ENCODE measurements at regions not wholly inside any gene's neighbourhood (a gene's known extent, or its start where the extent isn't known, plus 50 kb on each side); places are given as distances from the start of the nearest gene placed in this dataset.
"Not testable (repeated sequence)": the region's sequence is repeated elsewhere in the genome, so short reads cannot be mapped to it uniquely, and the experiment has no call there.

DNA sequence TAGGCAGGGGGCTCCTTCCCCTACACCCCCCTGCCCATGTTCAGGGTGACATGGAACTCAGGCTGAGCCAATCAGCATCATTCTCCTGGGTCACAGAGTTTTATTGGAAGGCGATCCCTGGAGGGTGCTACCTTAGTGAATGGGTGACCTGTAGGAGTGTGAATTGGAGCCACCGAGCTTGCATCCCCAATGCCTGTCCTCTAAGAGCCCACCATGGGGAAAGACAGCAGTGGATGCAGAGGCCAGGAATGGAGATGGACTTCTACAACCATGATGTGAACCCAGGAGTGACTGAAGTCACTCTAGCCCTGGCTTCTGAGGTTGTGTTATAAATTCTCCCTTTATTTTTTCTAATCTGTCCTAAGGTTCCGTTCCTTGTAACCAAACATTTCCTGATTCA is 89.4 kb downstream of the CCDC71L start:
- Histone ChIP-seq H3K27me3 (ENCODE audit: control insufficient read depth, insufficient read depth, low read length) (no peaks in the 10 kb centered on the region; the same call in 1 of the 2 replicates), H3K4me3 (ENCODE audit: insufficient read depth, low read depth, low read length) (no peak overlapping the region), H3K36me3 (replicated peaks; ENCODE audit: control insufficient read depth, insufficient read depth, low read length) (no peaks in the 10 kb centered on the region)
- no peak for DNase-seq

DNA sequence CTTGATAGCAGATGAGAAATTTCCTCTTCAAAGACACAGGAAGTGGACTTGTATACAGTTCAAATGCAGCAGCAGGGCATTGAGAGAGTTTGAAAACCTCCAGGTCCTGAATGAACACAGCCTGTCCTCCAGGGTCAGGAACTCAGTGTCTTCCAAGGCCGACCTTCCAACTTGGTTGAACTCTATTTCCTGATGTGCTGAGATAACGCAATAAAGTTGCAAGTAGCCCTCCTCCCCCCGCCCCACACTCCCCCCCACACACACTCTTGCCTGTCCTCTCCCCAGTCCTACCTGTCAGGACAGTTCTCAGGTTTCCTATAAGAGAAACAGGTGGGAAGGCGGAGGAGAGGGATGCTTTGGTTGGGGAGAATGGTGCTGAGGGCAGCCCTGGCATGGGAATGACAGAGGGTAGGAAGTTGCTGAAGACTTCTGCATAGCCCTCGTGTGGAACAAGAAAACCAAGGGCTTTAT is 90.0 kb downstream of the CCDC71L start:
- Histone ChIP-seq H3K27me3 (ENCODE audit: control insufficient read depth, insufficient read depth, low read length) (no peaks in the 10 kb centered on the region; the same call in 1 of the 2 replicates), H3K4me3 (ENCODE audit: insufficient read depth, low read depth, low read length) (no peak overlapping the region), H3K36me3 (replicated peaks; ENCODE audit: control insufficient read depth, insufficient read depth, low read length) (no peaks in the 10 kb centered on the region)
- DNase-seq, result no peak

DNA sequence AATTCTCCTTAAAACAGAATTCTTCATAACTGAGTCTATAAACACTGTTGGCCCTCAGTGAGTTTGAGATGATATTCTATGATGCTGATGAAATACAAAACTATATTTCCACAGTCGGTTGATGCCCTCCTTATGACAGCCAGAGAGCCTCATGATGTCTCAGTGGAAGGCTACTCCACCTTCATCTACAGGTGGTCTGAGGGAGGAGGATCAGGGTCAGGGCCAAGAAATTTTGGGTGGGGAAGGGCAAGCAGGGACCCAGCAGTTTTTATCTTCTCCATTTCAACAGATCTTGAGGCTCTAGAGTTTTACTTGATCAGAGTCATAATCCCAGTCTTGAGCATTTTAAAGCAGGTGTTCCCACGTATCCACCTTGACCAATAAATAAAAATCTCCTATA is 90.8 kb downstream of the CCDC71L start:
- DNase-seq, result no peak
- H3K4me3 ChIP-seq (ENCODE audit: insufficient read depth, low read depth, low read length), result no peak overlapping the region
- H3K36me3 ChIP-seq (replicated peaks; ENCODE audit: control insufficient read depth, insufficient read depth, low read length), result no peaks in the 10 kb centered on the region
- H3K27me3 ChIP-seq (ENCODE audit: control insufficient read depth, insufficient read depth, low read length), result no peaks in the 10 kb centered on the region; the same call in 1 of the 2 replicates

DNA sequence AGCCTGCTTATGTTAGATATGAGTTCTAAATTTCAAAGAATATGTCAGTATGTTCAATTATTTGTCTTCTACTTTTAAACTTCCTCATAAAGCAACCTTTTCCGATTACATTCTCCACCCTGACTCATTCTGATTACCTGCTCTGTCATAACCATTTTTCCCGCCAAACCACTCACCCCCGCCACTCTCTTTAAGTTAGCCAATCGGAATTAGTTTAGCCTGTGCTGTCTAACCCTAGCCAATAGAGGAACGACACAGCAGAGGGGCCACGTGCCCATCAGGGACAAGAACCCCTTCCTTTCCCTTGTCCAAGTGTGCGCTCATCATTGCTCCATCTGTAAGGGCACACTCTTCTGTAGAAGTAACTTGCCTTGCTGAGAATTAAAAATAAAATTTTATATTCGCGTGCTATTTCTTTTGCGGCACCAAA is 91.4 kb downstream of the CCDC71L start:
- DNase-seq, result no peak
- Histone ChIP-seq H3K4me3 (ENCODE audit: insufficient read depth, low read depth, low read length) (no peak overlapping the region), H3K36me3 (replicated peaks; ENCODE audit: control insufficient read depth, insufficient read depth, low read length) (no peaks in the 10 kb centered on the region), H3K27me3 (ENCODE audit: control insufficient read depth, insufficient read depth, low read length) (no peaks in the 10 kb centered on the region)

GRCh38 chr7:106568680-106569499 is 92.1 kb downstream of the CCDC71L start:
- DNase-seq, result no peak
- H3K36me3 ChIP-seq (replicated peaks; ENCODE audit: control insufficient read depth, insufficient read depth, low read length), result no peaks in the 10 kb centered on the region
- H3K4me3 ChIP-seq (ENCODE audit: insufficient read depth, low read depth, low read length), result no peak overlapping the region
- H3K27me3 ChIP-seq (ENCODE audit: control insufficient read depth, insufficient read depth, low read length), result no peaks in the 10 kb centered on the region

DNA sequence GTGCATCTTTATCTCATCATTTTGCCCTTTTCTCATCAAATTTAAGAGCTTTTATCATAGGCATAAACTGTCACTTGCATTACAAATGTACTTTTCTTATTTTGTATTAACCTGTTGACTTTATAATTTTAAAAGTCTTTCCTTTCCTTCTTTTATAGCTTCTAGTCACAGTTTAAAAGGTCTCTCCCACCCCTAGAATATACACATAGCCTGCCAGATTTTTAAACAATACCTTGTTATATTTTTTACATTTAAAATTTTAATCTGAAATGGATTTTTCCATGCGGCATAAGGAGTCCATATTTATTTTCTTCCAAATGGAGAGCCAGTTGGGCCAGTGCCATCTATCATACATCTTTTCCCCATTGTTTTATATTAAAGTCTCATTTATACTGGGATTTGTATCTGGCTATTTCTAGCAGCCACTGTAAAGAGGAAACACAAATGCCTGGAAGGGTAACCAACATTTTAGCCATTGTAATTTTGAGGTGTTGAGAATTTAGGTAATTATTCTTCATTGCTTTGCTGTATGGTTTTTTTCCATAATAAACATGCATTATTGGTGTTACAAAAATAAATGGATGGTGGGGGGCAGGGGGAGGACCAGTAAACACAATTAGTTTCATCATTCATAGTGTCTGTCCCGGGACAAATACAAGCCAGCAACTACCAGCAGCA is 92.8 kb downstream of the CCDC71L start:
- H3K36me3 ChIP-seq (replicated peaks; ENCODE audit: control insufficient read depth, insufficient read depth, low read length), result no peaks in the 10 kb centered on the region
- no peak for DNase-seq
- H3K27me3 ChIP-seq (ENCODE audit: control insufficient read depth, insufficient read depth, low read length), result no peaks in the 10 kb centered on the region; the same call in 1 of the 2 replicates
- no peak overlapping the region for H3K4me3 ChIP-seq (ENCODE audit: insufficient read depth, low read depth, low read length)

DNA sequence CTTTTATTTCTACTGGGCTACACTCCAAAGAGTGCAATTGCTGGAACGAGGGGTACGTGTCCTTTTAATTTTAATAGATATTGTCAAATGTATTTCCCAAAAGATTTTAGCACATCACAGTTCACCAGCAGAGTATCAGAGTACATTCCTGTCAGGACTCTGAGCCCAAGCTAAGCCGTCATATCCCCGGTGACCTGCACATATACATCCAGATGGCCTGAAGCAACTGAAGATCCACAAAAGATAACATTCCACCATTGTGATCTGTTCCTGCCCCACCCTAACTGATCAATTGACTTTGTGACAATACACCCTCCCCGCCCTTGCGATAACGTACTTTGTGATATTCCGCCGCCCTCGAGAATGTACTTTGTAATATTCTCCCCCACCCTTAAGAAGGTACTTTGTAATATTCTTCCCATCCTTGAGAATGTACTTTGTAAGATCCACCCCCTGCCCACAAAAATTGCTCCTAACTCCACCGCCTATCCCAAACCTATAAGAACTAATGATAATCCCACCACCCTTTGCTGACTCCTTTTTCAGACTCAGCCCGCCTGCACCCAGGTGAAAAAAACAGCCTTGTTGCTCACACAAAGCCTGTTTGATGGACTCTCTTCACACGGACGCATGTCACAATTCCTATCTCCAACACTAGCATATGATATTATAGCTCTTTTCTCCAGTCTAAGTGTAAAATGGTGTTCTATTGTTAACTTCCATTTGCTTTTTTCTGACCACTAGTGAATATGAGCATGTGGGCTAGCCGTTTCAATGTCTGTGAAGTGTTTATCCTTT is 93.6 kb downstream of the CCDC71L start:
- H3K27me3 ChIP-seq (ENCODE audit: control insufficient read depth, insufficient read depth, low read length); DNase-seq; H3K36me3 ChIP-seq (replicated peaks; ENCODE audit: control insufficient read depth, insufficient read depth, low read length); H3K4me3 ChIP-seq (ENCODE audit: insufficient read depth, low read depth, low read length): not testable (repeated sequence)

DNA sequence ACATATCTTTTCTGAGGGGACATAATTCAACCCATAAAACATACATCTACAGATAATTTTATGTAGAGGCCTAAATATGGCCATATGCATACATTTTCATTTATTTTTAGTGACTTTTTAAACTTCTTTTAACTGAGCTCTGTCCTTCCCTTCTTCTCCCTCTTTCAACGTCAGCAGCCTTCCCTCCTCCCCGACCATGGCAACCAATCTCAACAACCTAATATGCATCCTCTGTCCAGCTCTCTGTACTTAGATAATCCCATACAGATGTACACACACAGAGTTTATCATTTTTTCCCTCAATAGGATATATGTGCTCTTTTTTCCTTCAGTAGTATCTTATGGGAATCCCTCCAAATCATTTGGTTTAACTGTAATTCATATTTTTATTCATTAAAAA is 94.3 kb downstream of the CCDC71L start:
- Histone ChIP-seq H3K4me3 (ENCODE audit: insufficient read depth, low read depth, low read length) (no peak overlapping the region), H3K27me3 (ENCODE audit: control insufficient read depth, insufficient read depth, low read length) (no peaks in the 10 kb centered on the region; the same call in 1 of the 2 replicates), H3K36me3 (replicated peaks; ENCODE audit: control insufficient read depth, insufficient read depth, low read length) (no peaks in the 10 kb centered on the region)
- no peak for DNase-seq

- DNase-seq, result no peak
- no peaks in the 10 kb centered on the region; the same call in 1 of the 2 replicates for H3K27me3 ChIP-seq (ENCODE audit: control insufficient read depth, insufficient read depth, low read length)
- H3K36me3 ChIP-seq (replicated peaks; ENCODE audit: control insufficient read depth, insufficient read depth, low read length), result no peaks in the 10 kb centered on the region
- H3K4me3 ChIP-seq (ENCODE audit: insufficient read depth, low read depth, low read length), result no peak overlapping the region
Observed at GRCh38 chr7:106566196-106566595, 94.8 kb downstream of the CCDC71L start.

DNA sequence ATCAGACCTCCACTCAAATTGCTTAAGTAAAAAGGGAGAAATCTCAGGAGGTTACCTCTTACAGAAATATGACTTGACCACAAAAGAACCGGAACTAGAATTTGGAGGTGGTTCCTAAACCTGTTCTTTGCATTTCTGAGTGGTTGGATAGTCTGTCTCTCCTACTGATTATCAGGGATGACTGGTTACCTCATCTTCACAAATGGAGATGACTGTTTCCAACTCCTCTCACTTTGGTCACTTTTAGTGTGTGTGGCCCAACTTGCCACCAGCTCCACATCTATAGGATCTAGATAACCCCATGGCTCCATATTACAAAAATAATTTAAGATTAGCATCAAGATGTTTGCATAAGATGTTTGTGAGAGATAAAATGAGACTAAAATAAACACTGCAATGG is 95.5 kb downstream of the CCDC71L start:
- no peaks in the 10 kb centered on the region; the same call in 1 of the 2 replicates for H3K27me3 ChIP-seq (ENCODE audit: control insufficient read depth, insufficient read depth, low read length)
- H3K4me3 ChIP-seq (ENCODE audit: insufficient read depth, low read depth, low read length), result no peak overlapping the region
- H3K36me3 ChIP-seq (replicated peaks; ENCODE audit: control insufficient read depth, insufficient read depth, low read length), result no peaks in the 10 kb centered on the region
- no peak for DNase-seq

- no peak overlapping the region for H3K4me3 ChIP-seq (ENCODE audit: insufficient read depth, low read depth, low read length)
- H3K36me3 ChIP-seq (replicated peaks; ENCODE audit: control insufficient read depth, insufficient read depth, low read length), result no peaks in the 10 kb centered on the region
- no peaks in the 10 kb centered on the region; the same call in 1 of the 2 replicates for H3K27me3 ChIP-seq (ENCODE audit: control insufficient read depth, insufficient read depth, low read length)
- DNase-seq, result no peak
Observed at GRCh38 chr7:106563466-106564150, 97.3 kb downstream of the CCDC71L start.

DNA sequence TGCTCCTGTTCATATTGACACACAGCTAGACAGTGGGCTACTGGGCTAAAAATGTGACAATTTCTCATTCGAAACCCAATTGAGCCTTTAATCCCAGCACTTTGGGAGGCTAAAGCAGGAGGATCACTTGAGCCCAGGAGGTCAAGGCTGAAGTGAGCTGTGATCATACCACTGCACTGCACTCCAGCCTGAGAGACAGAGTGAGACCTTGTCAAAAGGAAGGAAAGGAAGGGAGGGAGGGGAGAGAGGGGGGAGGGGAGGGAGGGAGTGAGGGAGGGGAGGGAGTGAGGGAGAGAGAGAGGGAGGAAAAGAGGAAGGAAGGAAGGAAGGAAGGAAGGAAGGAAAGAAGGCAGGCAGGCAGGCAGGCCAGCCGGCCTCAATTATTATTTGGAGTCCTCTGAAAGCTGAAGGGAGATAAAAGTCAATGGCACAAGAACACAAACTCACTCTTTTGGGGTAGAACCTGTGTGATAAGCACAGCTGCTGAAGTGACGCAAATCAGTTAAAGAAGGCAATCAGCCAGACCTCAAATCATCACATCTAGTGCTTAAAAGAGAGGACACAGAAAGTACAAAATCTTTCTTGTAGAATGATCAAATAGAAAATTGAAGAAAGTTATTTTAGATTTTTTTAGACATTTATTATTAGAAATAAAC is 98.1 kb downstream of the CCDC71L start:
- Histone ChIP-seq H3K27me3 (ENCODE audit: control insufficient read depth, insufficient read depth, low read length) (no peaks in the 10 kb centered on the region; the same call in 1 of the 2 replicates), H3K4me3 (ENCODE audit: insufficient read depth, low read depth, low read length) (no peak overlapping the region), H3K36me3 (replicated peaks; ENCODE audit: control insufficient read depth, insufficient read depth, low read length) (no peaks in the 10 kb centered on the region)
- DNase-seq, result no peak

DNA sequence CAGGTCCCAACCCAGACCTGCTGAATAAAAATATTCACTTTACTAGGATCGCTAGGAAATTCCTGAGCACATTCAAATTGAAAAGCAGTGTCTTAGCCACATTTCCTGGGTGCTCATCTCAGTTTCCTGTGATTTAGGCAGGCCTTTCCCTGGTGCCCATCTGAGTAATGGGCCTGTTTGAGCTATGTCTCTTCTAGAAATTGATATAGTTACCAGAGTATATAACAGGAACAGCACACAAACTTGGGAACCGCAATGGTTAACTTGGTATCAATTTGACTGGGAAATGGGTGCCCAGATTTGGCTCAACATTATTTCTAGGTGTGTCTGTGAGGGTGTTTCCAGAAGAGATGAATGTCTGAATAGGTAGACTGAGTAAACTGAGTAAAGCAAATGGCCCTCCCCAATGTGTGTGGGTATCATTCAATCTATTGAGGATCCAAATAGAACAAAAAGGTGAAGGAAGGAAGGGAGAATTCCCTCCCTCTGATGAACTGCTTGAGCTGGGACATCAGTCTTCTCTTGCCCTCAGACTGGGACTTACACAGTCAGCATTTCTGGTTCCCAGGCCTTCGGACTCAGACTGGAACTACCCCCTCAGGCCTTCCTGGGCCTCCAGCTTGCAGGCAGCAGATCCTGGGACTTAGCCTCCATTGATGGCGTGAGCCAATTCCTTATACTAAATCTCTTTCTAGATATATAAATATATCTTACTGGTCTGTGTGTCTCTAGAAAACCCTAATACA is 99.1 kb downstream of the CCDC71L start:
- no peak overlapping the region for H3K4me3 ChIP-seq (ENCODE audit: insufficient read depth, low read depth, low read length)
- H3K36me3 ChIP-seq (replicated peaks; ENCODE audit: control insufficient read depth, insufficient read depth, low read length), result no peaks in the 10 kb centered on the region
- no peaks in the 10 kb centered on the region; the same call in 1 of the 2 replicates for H3K27me3 ChIP-seq (ENCODE audit: control insufficient read depth, insufficient read depth, low read length)
- no peak for DNase-seq
